Endothelial cell of umbilical vein (primary cell): ENCODE measurements at regions not wholly inside any gene's neighbourhood (a gene's known extent, or its start where the extent isn't known, plus 50 kb on each side); places are given as distances from the start of the nearest gene placed in this dataset.

ENCODE experiments used
- BruUV-seq: library from RNA; stranded (reverse); fragments of 400-500 nt; replicated peaks from 2 replicates; lab custom pipeline; 2021; lab: Mats Ljungman, UMichigan
- CTCF ChIA-PET: fragments of 300-600, 350-600 bp; sonication (Branson Sonifier 250); formaldehyde crosslinking; loops from one replicate; lab custom pipeline; 2021; ENCODE audit warnings: antibody characterized with exemption, inconsistent platforms; lab: Charles Lee
- POLR2A ChIA-PET: fragments of 300-600, 350-600 bp; sonication (Branson Sonifier 250); formaldehyde crosslinking; loops from one replicate; lab custom pipeline; 2021; ENCODE audit warnings: antibody characterized with exemption, inconsistent platforms; lab: Charles Lee
- DNase-seq: peaks from one replicate; pipeline ENCODE4 v3.0.0-alpha.2; 2011; ENCODE audit warnings: low read depth, low spot score
- FAIRE-seq: peaks from 2 replicates; lab custom pipeline; 2011; peaks lifted over from hg19 to GRCh38; lab: Jason Lieb, UNC
- H2AFZ ChIP-seq: 2 replicates; pipeline ENCODE4 v1.6.0; 2012; ENCODE audit warnings: low read depth, low read length, control low read depth, inconsistent platforms
- H3K27ac ChIP-seq: 2 replicates; pipeline ENCODE4 v1.5.1; 2011; ENCODE audit warnings: low read depth, mild to moderate bottlenecking, control low read depth, low read length, moderate library complexity; ENCODE audit not compliant: insufficient read depth
- H3K27me3 ChIP-seq, 2 experiments: 2 replicates each; pipeline versions ENCODE4 v1.6.0 to v1.6.1; 2011; ENCODE audit warnings: low read length in 2 of 2, mixed read lengths in 1 of 2; ENCODE audit not compliant: control insufficient read depth in 2 of 2, insufficient read depth in 2 of 2
- H3K36me3 ChIP-seq, 2 experiments: 2 replicates in 1 of 2; 3 replicates in 1 of 2; pipeline ENCODE4 v1.5.1; 2011; ENCODE audit warnings: low read length in 2 of 2, mild to moderate bottlenecking in 1 of 2, moderate library complexity in 1 of 2; ENCODE audit not compliant: control insufficient read depth in 2 of 2, insufficient read depth in 2 of 2; ENCODE audit errors: extremely low read depth in 1 of 2
- H3K4me1 ChIP-seq: 3 replicates; pipeline ENCODE4 v1.5.1; 2011; ENCODE audit warnings: mild to moderate bottlenecking, low read length; ENCODE audit not compliant: control insufficient read depth, insufficient read depth; ENCODE audit errors: extremely low read depth
- H3K4me2 ChIP-seq: 2 replicates; pipeline ENCODE4 v1.6.1; 2011; ENCODE audit warnings: low read length, control low read depth, mixed read lengths; ENCODE audit not compliant: insufficient read depth
- H3K4me3 ChIP-seq, 3 experiments: fragments of 200-600 bp in 1 of 3; sonication (generic), shearing (Covaris generic) in 1 of 3; replicated peaks in 1 of 3; 2 replicates each; pipeline ENCODE4 v1.5.1; 2011 to 2016; ENCODE audit warnings: control low read depth in 3 of 3, low read length in 3 of 3, mild to moderate bottlenecking in 2 of 3, inconsistent platforms in 1 of 3, low read depth in 1 of 3, moderate library complexity in 1 of 3; ENCODE audit not compliant: insufficient read depth in 1 of 3
- H3K79me2 ChIP-seq: 2 replicates; pipeline ENCODE4 v1.6.0; 2012; ENCODE audit warnings: low read length, inconsistent platforms; ENCODE audit not compliant: control insufficient read depth, insufficient read depth
- H3K9ac ChIP-seq: replicated peaks from 2 replicates; pipeline ENCODE3; 2011; ENCODE audit warnings: low read length, control low read depth; ENCODE audit not compliant: insufficient read depth; ENCODE audit errors: extremely low read depth
- H3K9me1 ChIP-seq: replicated peaks from 3 replicates; pipeline ENCODE4 v1.6.0; 2011; ENCODE audit warnings: mild to moderate bottlenecking, low read length; ENCODE audit not compliant: control insufficient read depth, insufficient read depth; ENCODE audit errors: extremely low read depth
- H3K9me3 ChIP-seq: replicated peaks from 2 replicates; pipeline ENCODE4 v1.5.1; 2012; ENCODE audit warnings: low read length, inconsistent platforms; ENCODE audit not compliant: control insufficient read depth, insufficient read depth
- H4K20me1 ChIP-seq: replicated peaks from 2 replicates; pipeline ENCODE3; 2011; ENCODE audit warnings: mild to moderate bottlenecking, low read length; ENCODE audit not compliant: control insufficient read depth, insufficient read depth; ENCODE audit errors: extremely low read depth
- CTCF ChIP-seq, 2 donors: IDR thresholded peaks; 1 replicate in 1 of 2; 2 replicates in 1 of 2; pipeline ENCODE4 v1.5.1; 2011; ENCODE audit warnings: low read length in 2 of 2, mild to moderate bottlenecking in 2 of 2, moderate library complexity in 2 of 2, control low read depth in 1 of 2, inconsistent platforms in 1 of 2, low read depth in 1 of 2; ENCODE audit not compliant: insufficient read depth in 1 of 2; ENCODE audit errors: extremely low read depth in 1 of 2
- EZH2 ChIP-seq: IDR thresholded peaks from 2 replicates; pipeline ENCODE4 v1.6.1; 2012; ENCODE audit warnings: borderline replicate concordance, low read depth, mild to moderate bottlenecking, moderate library complexity, low read length, inconsistent platforms; ENCODE audit not compliant: severe bottlenecking
- FOS ChIP-seq: IDR thresholded peaks from 2 replicates; pipeline ENCODE4 v1.6.1; 2011; ENCODE audit warnings: mild to moderate bottlenecking, low read length, moderate library complexity, borderline replicate concordance; ENCODE audit not compliant: insufficient read depth
- GATA2 ChIP-seq: IDR thresholded peaks from 2 replicates; pipeline ENCODE4 v1.7.0; 2011; ENCODE audit warnings: low read depth, mild to moderate bottlenecking, moderate library complexity, mixed read lengths, low read length; ENCODE audit not compliant: insufficient read length, insufficient read depth
- JUN ChIP-seq: IDR thresholded peaks from 2 replicates; pipeline ENCODE4 v1.6.1; 2011; ENCODE audit warnings: borderline replicate concordance, low read depth; ENCODE audit not compliant: insufficient read length, insufficient read depth
- MAX ChIP-seq: IDR thresholded peaks from 2 replicates; pipeline ENCODE4 v1.6.1; 2011; ENCODE audit not compliant: insufficient read depth, insufficient read length
- MYC ChIP-seq: IDR thresholded peaks from one replicate; pipeline ENCODE4 v1.6.1; 2011; ENCODE audit warnings: mild to moderate bottlenecking, low read depth, low read length
- POLR2A ChIP-seq: IDR thresholded peaks from 2 replicates; pipeline ENCODE4 v1.6.1; 2012; ENCODE audit warnings: low read depth, mild to moderate bottlenecking, control low read depth, low read length
- POLR2AphosphoS5 ChIP-seq: IDR thresholded peaks from 2 replicates; pipeline ENCODE4 v1.6.1; 2012; ENCODE audit warnings: low read depth, mild to moderate bottlenecking, control low read depth, low read length, moderate library complexity; ENCODE audit not compliant: insufficient read depth
- dilution Hi-C: fragments of 300-500 bp; cut with MboI; formaldehyde crosslinking; loops from one replicate; pipeline ENCODE4 v1.15.0; 2019; ENCODE audit warnings: low sequenced_read_pairs; ENCODE audit not compliant: extremely low pct_ligation_motif_present
- intact Hi-C: fragments of 100-400 bp; cut with micrococcal nuclease; formaldehyde crosslinking; loops from one replicate; pipeline ENCODE4 v1.10.0; 2022

GRCh38 chr4:14783011-14783877 is 219.0 kb upstream of the CPEB2 start:
- Histone ChIP-seq H3K27me3 (no peaks in the 10 kb centered on the region), H3K4me3 (no peak overlapping the region), H4K20me1 (no peaks in the 10 kb centered on the region), H3K79me2 (no peaks in the 10 kb centered on the region), H3K4me2 (no peak overlapping the region), H3K4me1 (no peaks in the 10 kb centered on the region), H3K9me1 (no peaks in the 10 kb centered on the region), H3K9me3 (no peaks in the 10 kb centered on the region), H3K9ac (no peak overlapping the region), H3K27ac (no peak overlapping the region), H3K36me3 (no peaks in the 10 kb centered on the region), H2AFZ (no peak overlapping the region)
- no peak for DNase-seq
- dilution Hi-C loops (no loop called here), intact Hi-C loops (no loop called here)
- TF ChIP-seq EZH2 (no peak), FOS (no peak), POLR2AphosphoS5 (no peak), MYC (no peak), JUN (no peak), CTCF (IDR thresholded peaks at IDR 0.05; ENCODE audit: extremely low read depth in 1 of 2, insufficient read depth in 1 of 2, low read depth in 1 of 2, low read length in 2 of 2) (no peak), GATA2 (no peak), POLR2A (no peak), MAX (no peak)
- FAIRE-seq, result no peak
- POLR2A ChIA-PET, result no interaction called here
- CTCF ChIA-PET, result no interaction called here
- no TSS peak for BruUV-seq
